MM.1S (cell line): ENCODE measurements at regions not wholly inside any gene's neighbourhood (a gene's known extent, or its start where the extent isn't known, plus 50 kb on each side); places are given as distances from the start of the nearest gene placed in this dataset.
"Not testable (repeated sequence)": the region's sequence is repeated elsewhere in the genome, so short reads cannot be mapped to it uniquely, and the experiment has no call there.

Experiments used
- EZH2 ChIP-seq: fragments of 300-600 bp; sonication (generic); optimal IDR thresholded peaks from 2 replicates; pipeline ENCODE3; 2017; ENCODE audit warnings: low read depth, mild to moderate bottlenecking, antibody characterized with exemption, low read length, mixed read lengths
- TF ChIP-seq, protein P1 (sequence below): fragments of 300-600 bp; sonication (generic); IDR thresholded peaks from 2 replicates; pipeline ENCODE4 v1.5.1; 2016; ENCODE audit warnings: antibody characterized with exemption, low read length, mixed read lengths

DNA sequence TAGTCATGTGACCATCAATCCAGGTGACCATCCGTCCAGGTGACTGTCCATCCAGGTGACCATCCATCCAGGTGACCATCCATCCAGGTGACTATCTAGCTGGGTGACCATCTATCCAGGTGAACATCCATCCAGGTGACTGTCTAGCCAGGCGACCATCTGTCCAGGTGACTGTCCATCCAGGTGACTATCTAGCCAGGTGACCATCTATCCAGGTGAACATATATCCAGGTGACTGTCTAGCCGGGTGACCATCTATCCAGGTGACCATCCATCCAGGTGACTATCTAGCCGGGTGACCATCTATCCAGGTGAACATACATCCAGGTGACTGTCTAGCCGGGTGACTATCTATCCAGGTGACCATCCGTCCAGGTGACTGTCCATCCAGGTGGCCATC is 306.2 kb downstream of the NDUFA10 start:
- TF ChIP-seq, protein P1, sequence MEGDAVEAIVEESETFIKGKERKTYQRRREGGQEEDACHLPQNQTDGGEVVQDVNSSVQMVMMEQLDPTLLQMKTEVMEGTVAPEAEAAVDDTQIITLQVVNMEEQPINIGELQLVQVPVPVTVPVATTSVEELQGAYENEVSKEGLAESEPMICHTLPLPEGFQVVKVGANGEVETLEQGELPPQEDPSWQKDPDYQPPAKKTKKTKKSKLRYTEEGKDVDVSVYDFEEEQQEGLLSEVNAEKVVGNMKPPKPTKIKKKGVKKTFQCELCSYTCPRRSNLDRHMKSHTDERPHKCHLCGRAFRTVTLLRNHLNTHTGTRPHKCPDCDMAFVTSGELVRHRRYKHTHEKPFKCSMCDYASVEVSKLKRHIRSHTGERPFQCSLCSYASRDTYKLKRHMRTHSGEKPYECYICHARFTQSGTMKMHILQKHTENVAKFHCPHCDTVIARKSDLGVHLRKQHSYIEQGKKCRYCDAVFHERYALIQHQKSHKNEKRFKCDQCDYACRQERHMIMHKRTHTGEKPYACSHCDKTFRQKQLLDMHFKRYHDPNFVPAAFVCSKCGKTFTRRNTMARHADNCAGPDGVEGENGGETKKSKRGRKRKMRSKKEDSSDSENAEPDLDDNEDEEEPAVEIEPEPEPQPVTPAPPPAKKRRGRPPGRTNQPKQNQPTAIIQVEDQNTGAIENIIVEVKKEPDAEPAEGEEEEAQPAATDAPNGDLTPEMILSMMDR: not testable (repeated sequence)
- TF ChIP-seq EZH2: not testable (repeated sequence)
